22Rv1 (cell line): ENCODE measurements at regions not wholly inside any gene's neighbourhood (a gene's known extent, or its start where the extent isn't known, plus 50 kb on each side); places are given as distances from the start of the nearest gene placed in this dataset.

Source experiments
- CTCF ChIP-seq: fragments of 450-650 bp; IDR thresholded peaks from 2 replicates; pipeline ENCODE4 v1.5.1; 2017; ENCODE audit warnings: mild to moderate bottlenecking
- ZFX ChIP-seq: fragments of 450-650 bp; IDR thresholded peaks from 2 replicates; pipeline ENCODE4 v1.6.1; 2017; ENCODE audit warnings: antibody characterized with exemption, borderline replicate concordance

GRCh38 chr6:77074037-77074713 lies 389.1 kb downstream of the HTR1B start:
- TF ChIP-seq CTCF, result no peak
- TF ChIP-seq ZFX, result no peak
